ENCODE measurements at regions not wholly inside any gene's neighbourhood (a gene's known extent, or its start where the extent isn't known, plus 50 kb on each side); places are given as distances from the start of the nearest gene placed in this dataset.

DNA sequence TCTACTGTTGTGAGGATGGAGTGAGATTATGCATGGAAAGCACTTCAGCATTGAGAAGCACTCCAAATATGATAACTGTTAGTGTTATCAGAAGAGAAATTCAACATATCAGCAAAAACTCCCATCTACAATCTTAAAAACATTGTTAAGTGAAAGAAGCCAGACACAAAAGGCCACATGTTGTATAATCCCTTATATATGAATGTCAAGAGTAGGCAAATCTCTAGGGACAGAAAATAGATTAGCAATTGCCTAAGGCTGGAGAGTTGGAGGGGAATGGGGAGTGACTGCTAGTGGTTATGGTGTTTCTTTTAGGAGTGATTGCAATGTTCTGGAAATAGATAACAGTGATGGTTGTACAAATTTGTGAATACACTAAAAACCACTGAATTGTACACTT, 122.5 kb upstream of the LNX1 start:
- peaks cover 40% of the 10 kb centered on the region for H3F3A ChIP-seq (replicated peaks; ENCODE audit: insufficient read depth)
- H2AFZ ChIP-seq (ENCODE audit: low read depth), result no peak overlapping the region
- ChIA-PET CTCF (interaction anchor here (1.2 to 1.3 kb wide), 2 partner anchors 504 to 519 kb away, joined by 3 read pairs; no protein-coding TSS in a partner anchor), POLR2A (interaction anchor here (2.5 kb wide), 1 partner anchor 11 kb away, joined by 7 read pairs; no protein-coding TSS in a partner anchor)
- no peaks in the 10 kb centered on the region for H4K20me1 ChIP-seq (ENCODE audit: insufficient read depth)
- no peaks in the 10 kb centered on the region for H3K27me3 ChIP-seq (ENCODE audit: insufficient read depth)
- no peaks in the 10 kb centered on the region for H3K79me2 ChIP-seq (ENCODE audit: insufficient read depth)
- no peak overlapping the region for H3K4me3 ChIP-seq (ENCODE audit: low read depth in 2 of 2, low read length in 1 of 2)
- H3K9me3 ChIP-seq, result no peaks in the 10 kb centered on the region
- no peaks in the 10 kb centered on the region for H3K9me2 ChIP-seq
- peaks cover 4 to 22% of the 10 kb centered on the region in 2 experiments for H3K4me1 ChIP-seq (ENCODE audit: control insufficient read depth in 1 of 2, insufficient read depth in 2 of 2, low read depth in 1 of 2, low read length in 1 of 2)
- H3K4me2 ChIP-seq, result no peak overlapping the region
- DNase-seq, result peak; percentile 42
- H3K27ac ChIP-seq (ENCODE audit: low read depth in 2 of 2, low read length in 1 of 2), result peak overlapping the region in 1 of 2 experiments; percentile 87; a peak in 1 of 4 replicates
- H3K9ac ChIP-seq, result no peak overlapping the region
- no peaks in the 10 kb centered on the region for H3K36me3 ChIP-seq (replicated peaks in 1 of 2; ENCODE audit: control insufficient read depth in 1 of 2, insufficient read depth in 2 of 2, low read length in 1 of 2)
- TF ChIP-seq TCF12 (IDR thresholded peaks at IDR 0.05) (0 out of 2 replicates have a peak, but pooled peaks have one; percentile 17), GATA2 (CRISPR knock-in tag; IDR thresholded peaks at IDR 0.05) (peak; percentile 93), NRF1 (IDR thresholded peaks at IDR 0.05; ENCODE audit: low read depth, low read length) (no peak), RXRA (IDR thresholded peaks at IDR 0.05; ENCODE audit: borderline replicate concordance, low read depth) (no peak), JUND (IDR thresholded peaks at IDR 0.05) (no peak), FOXJ3 (CRISPR knock-in tag; IDR thresholded peaks at IDR 0.05) (0 out of 2 replicates have a peak, but pooled peaks have one; percentile 47), EP300 (IDR thresholded peaks at IDR 0.05; ENCODE audit: borderline replicate concordance in 1 of 2, low read depth in 1 of 2, low read length in 1 of 2) (peak in 1 of 2 experiments; percentile 85; a peak in 2 of 4 replicates), RAD21 (IDR thresholded peaks at IDR 0.05; ENCODE audit: low read length) (peak; percentile 17; the same call in 1 of the 2 replicates), MXI1 (IDR thresholded peaks at IDR 0.05; ENCODE audit: low read depth, low read length) (0 out of 2 replicates have a peak, but pooled peaks have one; percentile 28), TEAD4 (IDR thresholded peaks at IDR 0.05; ENCODE audit: borderline replicate concordance, insufficient read depth) (0 out of 2 replicates have a peak, but pooled peaks have one; percentile 23), ELF1 (IDR thresholded peaks at IDR 0.05) (no peak), RCOR1 (IDR thresholded peaks at IDR 0.05; ENCODE audit: low read length) (peak; percentile 84)
- TF ChIP-seq, protein P1, sequence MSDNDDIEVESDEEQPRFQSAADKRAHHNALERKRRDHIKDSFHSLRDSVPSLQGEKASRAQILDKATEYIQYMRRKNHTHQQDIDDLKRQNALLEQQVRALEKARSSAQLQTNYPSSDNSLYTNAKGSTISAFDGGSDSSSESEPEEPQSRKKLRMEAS (IDR thresholded peaks at IDR 0.05; ENCODE audit: low read depth), result no peak
- TF ChIP-seq, protein P2, sequence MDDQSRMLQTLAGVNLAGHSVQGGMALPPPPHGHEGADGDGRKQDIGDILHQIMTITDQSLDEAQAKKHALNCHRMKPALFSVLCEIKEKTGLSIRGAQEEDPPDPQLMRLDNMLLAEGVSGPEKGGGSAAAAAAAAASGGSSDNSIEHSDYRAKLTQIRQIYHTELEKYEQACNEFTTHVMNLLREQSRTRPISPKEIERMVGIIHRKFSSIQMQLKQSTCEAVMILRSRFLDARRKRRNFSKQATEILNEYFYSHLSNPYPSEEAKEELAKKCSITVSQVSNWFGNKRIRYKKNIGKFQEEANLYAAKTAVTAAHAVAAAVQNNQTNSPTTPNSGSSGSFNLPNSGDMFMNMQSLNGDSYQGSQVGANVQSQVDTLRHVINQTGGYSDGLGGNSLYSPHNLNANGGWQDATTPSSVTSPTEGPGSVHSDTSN (IDR thresholded peaks at IDR 0.05), result no peak
- TF ChIP-seq, protein P3, sequence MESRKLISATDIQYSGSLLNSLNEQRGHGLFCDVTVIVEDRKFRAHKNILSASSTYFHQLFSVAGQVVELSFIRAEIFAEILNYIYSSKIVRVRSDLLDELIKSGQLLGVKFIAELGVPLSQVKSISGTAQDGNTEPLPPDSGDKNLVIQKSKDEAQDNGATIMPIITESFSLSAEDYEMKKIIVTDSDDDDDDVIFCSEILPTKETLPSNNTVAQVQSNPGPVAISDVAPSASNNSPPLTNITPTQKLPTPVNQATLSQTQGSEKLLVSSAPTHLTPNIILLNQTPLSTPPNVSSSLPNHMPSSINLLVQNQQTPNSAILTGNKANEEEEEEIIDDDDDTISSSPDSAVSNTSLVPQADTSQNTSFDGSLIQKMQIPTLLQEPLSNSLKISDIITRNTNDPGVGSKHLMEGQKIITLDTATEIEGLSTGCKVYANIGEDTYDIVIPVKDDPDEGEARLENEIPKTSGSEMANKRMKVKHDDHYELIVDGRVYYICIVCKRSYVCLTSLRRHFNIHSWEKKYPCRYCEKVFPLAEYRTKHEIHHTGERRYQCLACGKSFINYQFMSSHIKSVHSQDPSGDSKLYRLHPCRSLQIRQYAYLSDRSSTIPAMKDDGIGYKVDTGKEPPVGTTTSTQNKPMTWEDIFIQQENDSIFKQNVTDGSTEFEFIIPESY (IDR thresholded peaks at IDR 0.05; ENCODE audit: borderline replicate concordance, low read depth), result no peak
- TF ChIP-seq, protein P4, sequence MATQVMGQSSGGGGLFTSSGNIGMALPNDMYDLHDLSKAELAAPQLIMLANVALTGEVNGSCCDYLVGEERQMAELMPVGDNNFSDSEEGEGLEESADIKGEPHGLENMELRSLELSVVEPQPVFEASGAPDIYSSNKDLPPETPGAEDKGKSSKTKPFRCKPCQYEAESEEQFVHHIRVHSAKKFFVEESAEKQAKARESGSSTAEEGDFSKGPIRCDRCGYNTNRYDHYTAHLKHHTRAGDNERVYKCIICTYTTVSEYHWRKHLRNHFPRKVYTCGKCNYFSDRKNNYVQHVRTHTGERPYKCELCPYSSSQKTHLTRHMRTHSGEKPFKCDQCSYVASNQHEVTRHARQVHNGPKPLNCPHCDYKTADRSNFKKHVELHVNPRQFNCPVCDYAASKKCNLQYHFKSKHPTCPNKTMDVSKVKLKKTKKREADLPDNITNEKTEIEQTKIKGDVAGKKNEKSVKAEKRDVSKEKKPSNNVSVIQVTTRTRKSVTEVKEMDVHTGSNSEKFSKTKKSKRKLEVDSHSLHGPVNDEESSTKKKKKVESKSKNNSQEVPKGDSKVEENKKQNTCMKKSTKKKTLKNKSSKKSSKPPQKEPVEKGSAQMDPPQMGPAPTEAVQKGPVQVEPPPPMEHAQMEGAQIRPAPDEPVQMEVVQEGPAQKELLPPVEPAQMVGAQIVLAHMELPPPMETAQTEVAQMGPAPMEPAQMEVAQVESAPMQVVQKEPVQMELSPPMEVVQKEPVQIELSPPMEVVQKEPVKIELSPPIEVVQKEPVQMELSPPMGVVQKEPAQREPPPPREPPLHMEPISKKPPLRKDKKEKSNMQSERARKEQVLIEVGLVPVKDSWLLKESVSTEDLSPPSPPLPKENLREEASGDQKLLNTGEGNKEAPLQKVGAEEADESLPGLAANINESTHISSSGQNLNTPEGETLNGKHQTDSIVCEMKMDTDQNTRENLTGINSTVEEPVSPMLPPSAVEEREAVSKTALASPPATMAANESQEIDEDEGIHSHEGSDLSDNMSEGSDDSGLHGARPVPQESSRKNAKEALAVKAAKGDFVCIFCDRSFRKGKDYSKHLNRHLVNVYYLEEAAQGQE (IDR thresholded peaks at IDR 0.05; ENCODE audit: low read depth, low read length), result no peak
